Body of pancreas (tissue), 4 donors: ENCODE measurements at regions not wholly inside any gene's neighbourhood (a gene's known extent, or its start where the extent isn't known, plus 50 kb on each side); places are given as distances from the start of the nearest gene placed in this dataset.

Experiments
- ATAC-seq: fragments of 150-250 bp; one replicate; pipeline ENCODE4 v1.9.1; 2016
- DNase-seq, 4 donors: peaks; one replicate each; pipeline ENCODE4 v3.0.0-alpha.2; 2019
- H3K27ac ChIP-seq, 4 donors: fragments of 200-600 bp; sonication (generic); 1 replicate in 3 of 4; 2 replicates in 1 of 4; pipeline versions ENCODE4 v1.5.1 to v1.6.1; 2016 to 2019; ENCODE audit warnings: mild to moderate bottlenecking in 1 of 4, mixed read lengths in 1 of 4, moderate library complexity in 1 of 4
- H3K27me3 ChIP-seq, 2 donors: fragments of 200-600 bp; sonication (generic); one replicate each; pipeline ENCODE4 v1.6.0; 2016; ENCODE audit warnings: mild to moderate bottlenecking in 1 of 2
- H3K36me3 ChIP-seq, 2 donors: fragments of 200-600 bp; sonication (generic); replicated peaks in 1 of 2; 2 replicates each; pipeline ENCODE4 v1.5.1; 2016; ENCODE audit warnings: low read depth in 2 of 2; ENCODE audit not compliant: insufficient read depth in 1 of 2
- H3K4me1 ChIP-seq: fragments of 200-600 bp; sonication (generic); one replicate; pipeline ENCODE4 v1.6.0; 2016
- H3K4me3 ChIP-seq, 2 donors: fragments of 200-600 bp; sonication (generic); 1 replicate in 1 of 2; 2 replicates in 1 of 2; pipeline ENCODE4 v1.5.1; 2016 to 2019
- H3K9me3 ChIP-seq, 3 donors: fragments of 200-600 bp; sonication (generic); 1 replicate in 2 of 3; 2 replicates in 1 of 3; pipeline ENCODE4 v1.5.1; 2016
- CTCF ChIP-seq, 7 experiments: fragments of 450-650 bp in 4 of 7; fragments of 200-600 bp in 3 of 7; sonication (generic) in 3 of 7; IDR thresholded peaks; one replicate each; pipeline ENCODE4 v1.5.1; 2016 to 2019; ENCODE audit warnings: antibody characterized with exemption in 7 of 7
- POLR2A ChIP-seq, 3 donors: fragments of 450-650 bp; IDR thresholded peaks; one replicate each; pipeline ENCODE4 v1.6.1; 2016; ENCODE audit warnings: antibody characterized with exemption in 3 of 3, mild to moderate bottlenecking in 2 of 3
- WGBS, 2 donors: methylation state at CpG; one replicate each; pipeline ENCODE4 v1.1.5; 2017; 5-methylcytosine and 5-hydroxymethylcytosine counted together
- intact Hi-C: fragments of 100-400 bp; cut with DNase I; formaldehyde crosslinking; loops from one replicate; pipeline ENCODE4 v1.15.1; 2023

DNA sequence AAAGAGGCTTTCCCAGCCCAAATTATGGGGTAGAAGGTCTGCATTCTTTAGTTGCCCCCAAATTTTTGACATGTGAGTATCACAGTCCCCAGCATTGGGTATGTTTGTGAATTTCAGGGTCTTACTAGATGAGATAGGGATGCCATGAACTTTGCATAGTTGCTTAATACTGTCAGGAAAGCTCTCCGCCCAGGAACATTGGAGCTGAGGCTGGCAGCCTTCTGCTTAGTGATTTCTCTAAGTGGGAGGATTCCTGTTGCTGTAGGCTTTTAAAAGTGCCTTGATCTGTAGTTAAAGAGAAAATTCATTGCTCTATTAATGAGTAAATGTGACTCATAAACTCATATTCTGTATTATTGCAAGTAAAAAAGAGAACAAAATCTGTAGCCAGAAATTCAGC, 206.9 kb downstream of the CAVIN4 start:
- TF ChIP-seq CTCF (IDR thresholded peaks at IDR 0.05) (no peak), POLR2A (IDR thresholded peaks at IDR 0.05) (no peak)
- DNase-seq (no peak), ATAC-seq (no peak)
- intact Hi-C loops, result no loop called here
- Histone ChIP-seq H3K4me1 (no peaks in the 10 kb centered on the region), H3K27me3 (no peaks in the 10 kb centered on the region), H3K4me3 (no peak overlapping the region), H3K9me3 (no peaks in the 10 kb centered on the region), H3K36me3 (no peaks in the 10 kb centered on the region), H3K27ac (no peak overlapping the region)
- WGBS, 2 donors, result 54 to 67% methylated on average over 1 of the region's 1 CpG

DNA sequence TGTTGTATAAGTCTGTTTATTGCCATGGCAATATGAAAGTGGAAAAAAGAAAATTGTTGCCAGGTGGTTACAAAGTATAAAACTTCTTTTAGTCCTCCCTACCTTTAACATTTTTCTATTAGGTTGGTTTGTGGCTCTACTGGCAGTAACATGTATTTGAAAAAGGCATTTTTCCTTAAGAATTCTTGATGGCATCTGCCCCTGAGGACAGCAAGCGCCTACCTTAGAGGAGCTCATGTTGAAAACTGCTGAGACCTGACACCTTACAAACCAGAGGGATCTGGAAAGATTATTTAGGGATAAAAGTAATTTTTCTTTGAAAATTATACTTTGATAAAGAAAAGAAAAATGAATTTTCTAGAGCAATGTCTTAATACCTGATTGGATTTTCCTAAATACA, 208.1 kb downstream of the CAVIN4 start:
- no peak for DNase-seq
- H3K36me3 ChIP-seq, result no peaks in the 10 kb centered on the region
- intact Hi-C loops, result no loop called here
- H3K27ac ChIP-seq, result no peak overlapping the region
- H3K9me3 ChIP-seq, result no peaks in the 10 kb centered on the region
- ATAC-seq, result no peak
- peak overlapping the region in 1 of 2 donors; percentile 5 for H3K4me3 ChIP-seq
- WGBS, 2 donors, result 75 to 90% methylated on average over 1 of the region's 1 CpG
- H3K4me1 ChIP-seq, result no peaks in the 10 kb centered on the region
- TF ChIP-seq CTCF (IDR thresholded peaks at IDR 0.05) (no peak), POLR2A (IDR thresholded peaks at IDR 0.05) (no peak)
- H3K27me3 ChIP-seq, result no peaks in the 10 kb centered on the region

GRCh38 chr9:100794738-100795269, 216.9 kb downstream of the CAVIN4 start:
- Histone ChIP-seq H3K27me3 (no peaks in the 10 kb centered on the region), H3K4me1 (no peaks in the 10 kb centered on the region), H3K4me3 (no peak overlapping the region), H3K9me3 (no peaks in the 10 kb centered on the region), H3K27ac (no peak overlapping the region), H3K36me3 (no peaks in the 10 kb centered on the region)
- intact Hi-C loops, result no loop called here
- ATAC-seq (no peak), DNase-seq (no peak)
- TF ChIP-seq CTCF (IDR thresholded peaks at IDR 0.05), result no peak
- 52 to 56% methylated on average over 5 of the region's 5 CpGs for WGBS, 2 donors

GRCh38 chr9:100803956-100804355, 224.6 kb upstream of the PLPPR1 start:
- WGBS, 2 donors, result 26 to 29% methylated on average over 2 of the region's 2 CpGs
- no peaks in the 10 kb centered on the region for H3K27me3 ChIP-seq
- intact Hi-C loops, result no loop called here
- no peak overlapping the region for H3K27ac ChIP-seq
- DNase-seq (peak in 2 of 4 donors; percentile 10 to 13), ATAC-seq (no peak)
- H3K4me1 ChIP-seq, result no peaks in the 10 kb centered on the region
- H3K36me3 ChIP-seq, result no peaks in the 10 kb centered on the region
- H3K4me3 ChIP-seq, result no peak overlapping the region
- H3K9me3 ChIP-seq, result no peaks in the 10 kb centered on the region
- TF ChIP-seq POLR2A (IDR thresholded peaks at IDR 0.05) (no peak), CTCF (IDR thresholded peaks at IDR 0.05) (no peak)

DNA sequence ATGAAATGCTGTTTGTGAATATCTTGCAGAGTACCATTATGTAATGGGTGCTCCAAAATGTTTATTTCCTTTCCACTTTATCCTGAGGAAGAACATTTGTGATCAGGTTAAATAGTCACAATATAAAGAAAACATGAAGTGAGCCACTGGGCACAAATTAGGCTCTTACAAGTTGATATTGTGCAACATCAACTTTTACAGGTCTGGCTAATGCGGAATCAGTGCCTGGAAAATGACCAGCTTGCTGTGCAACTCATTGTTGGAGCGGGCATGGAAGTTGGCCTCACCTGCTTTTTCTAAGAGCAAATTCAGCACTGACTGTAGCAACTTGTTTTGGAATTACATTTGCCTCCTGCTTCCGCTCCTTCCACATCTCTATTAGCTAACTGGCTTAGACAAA, 216.9 kb upstream of the PLPPR1 start:
- Histone ChIP-seq H3K36me3 (no peaks in the 10 kb centered on the region), H3K27ac (no peak overlapping the region), H3K27me3 (no peaks in the 10 kb centered on the region), H3K4me1 (no peaks in the 10 kb centered on the region), H3K9me3 (no peaks in the 10 kb centered on the region), H3K4me3 (no peak overlapping the region)
- no peak for DNase-seq
- TF ChIP-seq POLR2A (IDR thresholded peaks at IDR 0.05) (no peak), CTCF (IDR thresholded peaks at IDR 0.05) (no peak)
- 71 to 82% methylated on average over 3 of the region's 3 CpGs for WGBS, 2 donors
- intact Hi-C loops, result no loop called here
- no peak for ATAC-seq
